GM12873 (cell line): ENCODE measurements at regions not wholly inside any gene's neighbourhood (a gene's known extent, or its start where the extent isn't known, plus 50 kb on each side); places are given as distances from the start of the nearest gene placed in this dataset.

Source experiments
- TF ChIP-seq, protein P1 (sequence below): IDR thresholded peaks from 2 replicates; pipeline ENCODE4 v1.5.1; 2012; ENCODE audit warnings: low read depth, mild to moderate bottlenecking, moderate library complexity, low read length, control low read depth; ENCODE audit not compliant: insufficient read depth; ENCODE audit errors: missing control alignments

DNA sequence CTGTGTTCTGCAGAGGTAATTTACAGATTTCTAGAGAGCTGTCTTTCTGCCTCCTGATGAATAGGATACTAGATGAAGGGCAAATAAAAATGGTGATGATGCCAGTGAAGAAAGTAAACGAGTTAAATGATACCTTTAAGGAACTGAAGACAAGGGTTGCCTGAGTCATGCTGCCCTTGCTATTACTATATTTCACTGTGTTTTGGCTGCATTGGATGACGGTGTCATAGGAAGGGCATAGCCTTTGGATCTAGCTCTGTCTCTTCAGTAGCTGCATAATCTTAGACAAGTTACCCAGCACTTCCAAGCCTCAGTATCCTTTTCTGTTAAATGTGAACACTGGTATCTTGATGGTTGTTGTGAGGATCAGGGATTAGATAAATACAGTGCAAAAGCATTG is 131.5 kb upstream of the FGGY start:
- TF ChIP-seq, protein P1, sequence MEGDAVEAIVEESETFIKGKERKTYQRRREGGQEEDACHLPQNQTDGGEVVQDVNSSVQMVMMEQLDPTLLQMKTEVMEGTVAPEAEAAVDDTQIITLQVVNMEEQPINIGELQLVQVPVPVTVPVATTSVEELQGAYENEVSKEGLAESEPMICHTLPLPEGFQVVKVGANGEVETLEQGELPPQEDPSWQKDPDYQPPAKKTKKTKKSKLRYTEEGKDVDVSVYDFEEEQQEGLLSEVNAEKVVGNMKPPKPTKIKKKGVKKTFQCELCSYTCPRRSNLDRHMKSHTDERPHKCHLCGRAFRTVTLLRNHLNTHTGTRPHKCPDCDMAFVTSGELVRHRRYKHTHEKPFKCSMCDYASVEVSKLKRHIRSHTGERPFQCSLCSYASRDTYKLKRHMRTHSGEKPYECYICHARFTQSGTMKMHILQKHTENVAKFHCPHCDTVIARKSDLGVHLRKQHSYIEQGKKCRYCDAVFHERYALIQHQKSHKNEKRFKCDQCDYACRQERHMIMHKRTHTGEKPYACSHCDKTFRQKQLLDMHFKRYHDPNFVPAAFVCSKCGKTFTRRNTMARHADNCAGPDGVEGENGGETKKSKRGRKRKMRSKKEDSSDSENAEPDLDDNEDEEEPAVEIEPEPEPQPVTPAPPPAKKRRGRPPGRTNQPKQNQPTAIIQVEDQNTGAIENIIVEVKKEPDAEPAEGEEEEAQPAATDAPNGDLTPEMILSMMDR: no peak

GRCh38 chr1:59169703-59170102 is 127.2 kb upstream of the FGGY start:
- TF ChIP-seq, protein P1: no peak

- TF ChIP-seq, protein P1: no peak
These were observed 126.2 kb upstream of the FGGY start for GRCh38 chr1:59170659-59171058.

GRCh38 chr1:59171788-59172187 is 125.1 kb upstream of the FGGY start:
- TF ChIP-seq, protein P1: no peak

DNA sequence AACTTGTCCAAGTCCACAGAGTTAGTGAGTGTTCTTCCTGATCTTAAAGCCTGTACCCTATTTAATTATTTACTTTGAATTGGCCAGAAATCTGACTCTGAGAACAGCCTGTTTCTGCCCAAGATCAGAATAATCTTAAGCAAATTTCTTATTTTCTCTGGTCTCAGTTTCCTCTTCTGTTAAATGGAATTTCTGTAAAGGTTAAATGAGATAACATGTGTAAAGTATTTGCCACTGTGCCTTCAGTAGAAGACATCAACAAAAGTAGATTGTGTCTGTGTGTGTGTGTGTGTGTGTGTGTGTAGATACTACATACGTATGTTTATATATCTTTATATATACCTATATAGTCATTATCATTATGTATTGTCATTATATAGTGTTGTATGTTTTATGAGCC is 124.2 kb upstream of the FGGY start:
- TF ChIP-seq, protein P1: no peak

DNA sequence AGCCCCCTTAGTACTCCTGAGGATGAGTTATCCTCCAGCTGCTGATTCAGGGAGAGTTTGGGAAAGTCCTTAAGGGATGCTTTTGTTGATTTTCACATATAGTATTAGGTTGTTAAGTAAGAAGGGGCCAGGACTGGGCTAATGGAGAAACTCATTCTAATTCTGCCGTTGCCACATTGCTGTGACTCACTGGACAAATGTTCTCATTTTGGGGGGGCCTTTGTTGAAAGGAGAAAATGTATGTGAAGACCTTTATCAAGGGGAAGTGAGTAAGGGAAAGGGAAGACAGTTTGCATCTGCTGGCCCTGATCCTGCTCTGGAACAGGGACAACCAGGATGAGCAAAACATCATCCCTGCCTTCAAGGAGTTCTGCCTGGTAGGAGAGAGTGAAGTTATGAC is 123.2 kb upstream of the FGGY start:
- TF ChIP-seq, protein P1: no peak

DNA sequence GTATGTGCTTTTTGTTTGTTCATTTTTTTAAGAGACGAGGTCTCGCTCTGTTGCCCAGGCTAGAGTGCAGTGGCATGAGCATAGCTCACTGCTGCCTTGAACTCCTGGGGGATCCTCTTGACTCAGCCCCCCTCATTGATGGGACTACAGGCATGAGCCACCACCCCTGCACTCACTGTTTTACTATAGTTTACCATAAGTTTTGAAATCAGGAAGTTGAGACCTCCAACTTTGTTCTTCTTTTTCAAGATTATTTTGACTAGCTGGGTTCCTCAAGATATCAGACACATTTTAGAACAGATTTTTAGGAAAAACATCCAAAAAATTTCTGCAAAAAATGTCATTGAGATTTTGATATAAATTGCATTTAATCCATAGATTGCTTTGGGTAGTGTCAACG is 120.4 kb upstream of the FGGY start:
- TF ChIP-seq, protein P1: no peak
